ENCODE measurements at regions not wholly inside any gene's neighbourhood (a gene's known extent, or its start where the extent isn't known, plus 50 kb on each side); places are given as distances from the start of the nearest gene placed in this dataset.

DNA sequence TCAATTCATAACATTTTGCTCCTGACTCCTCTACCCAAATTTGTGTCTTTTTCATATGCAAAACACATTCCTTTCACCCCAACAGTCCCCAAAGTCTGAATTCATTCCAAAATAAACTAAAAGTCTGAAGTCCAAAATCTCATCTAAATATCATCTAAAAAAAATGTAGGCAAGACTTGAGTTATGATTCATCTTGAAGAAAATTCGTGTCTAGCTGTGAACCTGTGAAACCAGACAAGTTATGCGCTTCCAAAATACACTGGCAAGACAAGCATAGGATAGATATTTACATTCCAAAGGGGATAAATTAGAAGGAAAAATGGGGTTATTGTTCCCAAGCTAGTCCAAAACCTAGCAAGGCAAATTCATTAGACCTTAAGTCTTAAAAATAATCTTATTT, 1302.0 kb upstream of the GBE1 start:
- TF ChIP-seq EZH2 (optimal IDR thresholded peaks at IDR 0.05; ENCODE audit: low read depth, low read length) (no peak), EZH2phosphoT487 (IDR thresholded peaks at IDR 0.05; ENCODE audit: low read length) (no peak)
- TF ChIP-seq, protein P1, sequence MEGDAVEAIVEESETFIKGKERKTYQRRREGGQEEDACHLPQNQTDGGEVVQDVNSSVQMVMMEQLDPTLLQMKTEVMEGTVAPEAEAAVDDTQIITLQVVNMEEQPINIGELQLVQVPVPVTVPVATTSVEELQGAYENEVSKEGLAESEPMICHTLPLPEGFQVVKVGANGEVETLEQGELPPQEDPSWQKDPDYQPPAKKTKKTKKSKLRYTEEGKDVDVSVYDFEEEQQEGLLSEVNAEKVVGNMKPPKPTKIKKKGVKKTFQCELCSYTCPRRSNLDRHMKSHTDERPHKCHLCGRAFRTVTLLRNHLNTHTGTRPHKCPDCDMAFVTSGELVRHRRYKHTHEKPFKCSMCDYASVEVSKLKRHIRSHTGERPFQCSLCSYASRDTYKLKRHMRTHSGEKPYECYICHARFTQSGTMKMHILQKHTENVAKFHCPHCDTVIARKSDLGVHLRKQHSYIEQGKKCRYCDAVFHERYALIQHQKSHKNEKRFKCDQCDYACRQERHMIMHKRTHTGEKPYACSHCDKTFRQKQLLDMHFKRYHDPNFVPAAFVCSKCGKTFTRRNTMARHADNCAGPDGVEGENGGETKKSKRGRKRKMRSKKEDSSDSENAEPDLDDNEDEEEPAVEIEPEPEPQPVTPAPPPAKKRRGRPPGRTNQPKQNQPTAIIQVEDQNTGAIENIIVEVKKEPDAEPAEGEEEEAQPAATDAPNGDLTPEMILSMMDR (IDR thresholded peaks at IDR 0.05; ENCODE audit: low read length), result no peak

All from MM.1S (cell line).